HL-60 (cell line): ENCODE measurements at regions not wholly inside any gene's neighbourhood (a gene's known extent, or its start where the extent isn't known, plus 50 kb on each side); places are given as distances from the start of the nearest gene placed in this dataset.

Experiments used
- CTCF ChIP-seq: IDR thresholded peaks from one replicate; pipeline ENCODE4 v1.5.1; 2011; ENCODE audit warnings: low read length, control low read depth, inconsistent platforms; ENCODE audit not compliant: insufficient read depth
- GABPA ChIP-seq: IDR thresholded peaks from 2 replicates; pipeline ENCODE4 v1.6.1; 2012; ENCODE audit warnings: low read depth
- POLR2AphosphoS5 ChIP-seq: IDR thresholded peaks from 2 replicates; pipeline ENCODE4 v1.6.1; 2012; ENCODE audit warnings: low read depth
- SPI1 ChIP-seq: IDR thresholded peaks from 2 replicates; pipeline ENCODE4 v1.6.1; 2012; ENCODE audit warnings: low read depth, mild to moderate bottlenecking, borderline replicate concordance
- TF ChIP-seq, protein P1 (sequence below): IDR thresholded peaks from 2 replicates; pipeline ENCODE4 v1.6.1; 2012; ENCODE audit warnings: low read depth; ENCODE audit not compliant: insufficient replicate concordance

- TF ChIP-seq CTCF (no peak), POLR2AphosphoS5 (no peak), SPI1 (no peak), GABPA (no peak)
- TF ChIP-seq, protein P1, sequence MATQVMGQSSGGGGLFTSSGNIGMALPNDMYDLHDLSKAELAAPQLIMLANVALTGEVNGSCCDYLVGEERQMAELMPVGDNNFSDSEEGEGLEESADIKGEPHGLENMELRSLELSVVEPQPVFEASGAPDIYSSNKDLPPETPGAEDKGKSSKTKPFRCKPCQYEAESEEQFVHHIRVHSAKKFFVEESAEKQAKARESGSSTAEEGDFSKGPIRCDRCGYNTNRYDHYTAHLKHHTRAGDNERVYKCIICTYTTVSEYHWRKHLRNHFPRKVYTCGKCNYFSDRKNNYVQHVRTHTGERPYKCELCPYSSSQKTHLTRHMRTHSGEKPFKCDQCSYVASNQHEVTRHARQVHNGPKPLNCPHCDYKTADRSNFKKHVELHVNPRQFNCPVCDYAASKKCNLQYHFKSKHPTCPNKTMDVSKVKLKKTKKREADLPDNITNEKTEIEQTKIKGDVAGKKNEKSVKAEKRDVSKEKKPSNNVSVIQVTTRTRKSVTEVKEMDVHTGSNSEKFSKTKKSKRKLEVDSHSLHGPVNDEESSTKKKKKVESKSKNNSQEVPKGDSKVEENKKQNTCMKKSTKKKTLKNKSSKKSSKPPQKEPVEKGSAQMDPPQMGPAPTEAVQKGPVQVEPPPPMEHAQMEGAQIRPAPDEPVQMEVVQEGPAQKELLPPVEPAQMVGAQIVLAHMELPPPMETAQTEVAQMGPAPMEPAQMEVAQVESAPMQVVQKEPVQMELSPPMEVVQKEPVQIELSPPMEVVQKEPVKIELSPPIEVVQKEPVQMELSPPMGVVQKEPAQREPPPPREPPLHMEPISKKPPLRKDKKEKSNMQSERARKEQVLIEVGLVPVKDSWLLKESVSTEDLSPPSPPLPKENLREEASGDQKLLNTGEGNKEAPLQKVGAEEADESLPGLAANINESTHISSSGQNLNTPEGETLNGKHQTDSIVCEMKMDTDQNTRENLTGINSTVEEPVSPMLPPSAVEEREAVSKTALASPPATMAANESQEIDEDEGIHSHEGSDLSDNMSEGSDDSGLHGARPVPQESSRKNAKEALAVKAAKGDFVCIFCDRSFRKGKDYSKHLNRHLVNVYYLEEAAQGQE = no peak
Measured at GRCh38 chr2:172354347-172354746, 73.0 kb upstream of the ITGA6 start.
